ENCODE measurements at regions not wholly inside any gene's neighbourhood (a gene's known extent, or its start where the extent isn't known, plus 50 kb on each side); places are given as distances from the start of the nearest gene placed in this dataset.

DNA sequence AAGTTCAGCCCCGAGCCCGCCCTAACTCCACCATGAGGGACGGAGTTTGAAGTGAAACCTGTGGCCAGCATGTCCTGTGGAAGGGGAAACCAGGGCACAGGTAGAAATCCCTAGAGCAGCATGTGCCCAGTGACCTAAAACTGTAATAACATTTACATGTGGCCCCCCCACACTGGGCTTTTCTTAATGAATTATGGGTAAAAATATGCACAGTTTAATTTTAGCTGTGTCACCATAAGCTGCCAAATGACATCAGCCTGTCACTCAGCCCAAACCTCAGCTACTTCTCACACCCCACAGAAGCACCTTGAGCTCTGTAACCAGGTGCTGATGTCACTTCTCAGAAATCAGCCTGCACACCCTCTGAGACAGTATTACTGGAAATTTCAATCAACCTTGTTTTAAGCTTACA lies 50.0 kb upstream of the SLC19A1 start:
- intact Hi-C loops (cut with DNase I) = loop anchor here in 4 of 10 donors (5.0 to 10.0 kb wide), 5 partner anchors 35 to 297 kb away; partner anchors contain the start of gene PCBP3 (in 1 of the 4)
- 55 to 57% methylated on average over 3 of the region's 3 CpGs for WGBS, 2 donors

DNA sequence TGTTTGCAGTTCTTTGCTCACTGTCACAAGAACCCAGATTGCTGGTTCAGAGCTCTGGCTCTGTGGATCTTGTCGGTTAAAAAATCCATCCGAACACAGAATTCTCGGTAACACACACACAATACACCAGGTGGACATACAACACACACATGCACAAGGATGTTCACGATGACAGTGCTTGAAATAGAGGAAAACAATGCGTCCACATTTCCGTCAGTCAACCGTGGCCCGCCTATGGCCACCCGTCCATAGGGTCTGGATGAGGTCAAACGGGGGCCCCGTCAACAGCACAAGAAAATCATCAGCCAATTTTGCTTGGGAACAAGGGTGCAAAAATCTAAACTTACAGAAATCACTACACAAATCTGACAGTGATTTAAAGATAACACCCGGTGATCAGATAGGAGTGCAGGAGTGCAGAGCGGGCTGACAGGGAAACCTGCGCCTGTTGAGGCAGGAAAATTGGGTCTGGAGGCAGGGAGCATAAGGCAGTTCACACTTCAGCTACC lies 50.4 kb upstream of the SLC19A1 start:
- Histone ChIP-seq H3K36me3 (no peaks in the 10 kb centered on the region), H3K27ac (peak overlapping the region in 2 of 10 donors; percentile 8 to 40), H3K9me3 (peaks cover 0 to 7% (median 0%) of the 10 kb centered on the region in 11 donors), H3K4me3 (no peak overlapping the region), H3K27me3 (peaks cover 0 to 55% (median 40%) of the 10 kb centered on the region in 7 donors), H3K4me1 (peaks cover 0 to 19% (median 5%) of the 10 kb centered on the region in 9 donors)
- WGBS, 2 donors = 84 to 86% methylated on average over 14 of the region's 14 CpGs
- TF ChIP-seq, protein P1, sequence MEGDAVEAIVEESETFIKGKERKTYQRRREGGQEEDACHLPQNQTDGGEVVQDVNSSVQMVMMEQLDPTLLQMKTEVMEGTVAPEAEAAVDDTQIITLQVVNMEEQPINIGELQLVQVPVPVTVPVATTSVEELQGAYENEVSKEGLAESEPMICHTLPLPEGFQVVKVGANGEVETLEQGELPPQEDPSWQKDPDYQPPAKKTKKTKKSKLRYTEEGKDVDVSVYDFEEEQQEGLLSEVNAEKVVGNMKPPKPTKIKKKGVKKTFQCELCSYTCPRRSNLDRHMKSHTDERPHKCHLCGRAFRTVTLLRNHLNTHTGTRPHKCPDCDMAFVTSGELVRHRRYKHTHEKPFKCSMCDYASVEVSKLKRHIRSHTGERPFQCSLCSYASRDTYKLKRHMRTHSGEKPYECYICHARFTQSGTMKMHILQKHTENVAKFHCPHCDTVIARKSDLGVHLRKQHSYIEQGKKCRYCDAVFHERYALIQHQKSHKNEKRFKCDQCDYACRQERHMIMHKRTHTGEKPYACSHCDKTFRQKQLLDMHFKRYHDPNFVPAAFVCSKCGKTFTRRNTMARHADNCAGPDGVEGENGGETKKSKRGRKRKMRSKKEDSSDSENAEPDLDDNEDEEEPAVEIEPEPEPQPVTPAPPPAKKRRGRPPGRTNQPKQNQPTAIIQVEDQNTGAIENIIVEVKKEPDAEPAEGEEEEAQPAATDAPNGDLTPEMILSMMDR (IDR thresholded peaks at IDR 0.05) = no peak
- no peak for ATAC-seq
- no peak for DNase-seq
- intact Hi-C loops (cut with DNase I) = loop anchor here in 4 of 10 donors (5.0 to 10.0 kb wide), 5 partner anchors 35 to 298 kb away; partner anchors contain the start of gene PCBP3 (in 1 of the 4)

More for the DNA sequence above, 50.0 kb upstream of the SLC19A1 start:
- H3K4me1 ChIP-seq = peaks cover 0 to 19% (median 5%) of the 10 kb centered on the region in 9 donors
- no peaks in the 10 kb centered on the region for H3K36me3 ChIP-seq
- ATAC-seq (peak in 2 of 8 donors; percentile 9 to 36), DNase-seq (no peak)
- H3K9me3 ChIP-seq = peaks cover 0 to 11% (median 3%) of the 10 kb centered on the region in 11 donors
- no peak overlapping the region for H3K4me3 ChIP-seq
- H3K27ac ChIP-seq = peak overlapping the region in 2 of 10 donors; percentile 8 to 40
- TF ChIP-seq, protein P1 (IDR thresholded peaks at IDR 0.05) = no peak
- H3K27me3 ChIP-seq = peaks cover 0 to 55% (median 41%) of the 10 kb centered on the region in 7 donors

DNA sequence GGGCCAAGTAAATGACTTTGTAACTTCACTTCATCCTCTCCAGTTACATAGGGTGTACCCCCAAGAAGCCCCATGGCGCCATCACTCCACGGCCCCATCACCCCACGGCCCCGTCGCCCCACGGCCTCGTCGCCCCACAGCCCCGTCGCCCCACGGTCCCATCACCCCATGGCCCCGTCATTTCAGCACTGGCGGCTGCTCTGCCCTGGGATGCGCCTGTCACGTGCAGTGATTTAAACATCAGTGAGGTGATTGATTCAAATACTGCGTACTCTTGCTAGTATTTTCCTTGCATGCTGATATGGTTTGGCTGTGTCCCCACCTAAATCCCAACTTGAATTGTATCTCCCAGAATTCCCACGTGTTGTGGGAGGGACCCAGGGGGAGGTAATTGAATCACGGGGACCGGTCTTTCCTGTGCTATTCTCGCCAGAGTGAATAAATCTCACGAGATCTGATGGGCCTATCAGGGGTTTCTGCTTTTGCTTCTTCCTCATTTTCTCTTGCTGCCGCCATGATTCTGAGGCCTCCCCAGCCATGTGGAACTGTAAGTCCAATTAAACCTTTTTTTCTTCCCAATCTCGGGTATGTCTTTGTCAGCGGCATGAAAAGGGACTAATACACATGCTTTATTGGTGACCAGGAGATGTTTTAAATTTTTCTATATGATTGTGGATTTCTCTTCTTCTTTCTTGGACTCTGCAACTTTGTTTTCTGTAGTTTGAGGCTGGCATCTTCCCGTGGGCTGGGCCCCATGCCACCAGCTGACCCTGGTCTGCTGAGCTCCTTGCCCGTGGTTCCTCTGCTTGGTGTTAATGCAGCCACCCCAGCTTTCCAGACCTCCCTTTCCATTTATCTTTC lies 50.1 kb upstream of the PCBP3 start:
- WGBS, 2 donors = 77 to 82% methylated on average over 26 of the region's 26 CpGs
- intact Hi-C loops (cut with DNase I) = loop anchor here in 4 of 10 donors (5.0 to 10.0 kb wide), 5 partner anchors 36 to 299 kb away; partner anchors contain the start of gene PCBP3 (in 1 of the 4)
- ATAC-seq = no peak
- no peaks in the 10 kb centered on the region for H3K9me3 ChIP-seq
- peak overlapping the region in 2 of 10 donors; percentile 8 to 40 for H3K27ac ChIP-seq
- no peak overlapping the region for H3K4me3 ChIP-seq
- H3K4me1 ChIP-seq = peaks cover 0 to 19% (median 5%) of the 10 kb centered on the region in 9 donors
- peaks cover 0 to 56% (median 37%) of the 10 kb centered on the region in 7 donors for H3K27me3 ChIP-seq
- H3K36me3 ChIP-seq = no peaks in the 10 kb centered on the region
- TF ChIP-seq, protein P1 (IDR thresholded peaks at IDR 0.05) = no peak
- DNase-seq = no peak

Measured in heart right ventricle (tissue), 16 donors.